HFFc6 (cell line): ENCODE measurements at regions not wholly inside any gene's neighbourhood (a gene's known extent, or its start where the extent isn't known, plus 50 kb on each side); places are given as distances from the start of the nearest gene placed in this dataset.

Experiments
- DNase-seq: peaks from one replicate; pipeline ENCODE4 v3.0.0-alpha.2; 2018
- H3K27ac Mint-ChIP-seq: 2 replicates; pipeline ENCODE4 v1.8.0; 2020; ENCODE audit warnings: mild to moderate bottlenecking, mixed read lengths
- H3K27me3 Mint-ChIP-seq: 2 replicates; pipeline ENCODE4 v1.8.0; 2021; ENCODE audit warnings: mild to moderate bottlenecking, moderate library complexity, mixed read lengths; ENCODE audit not compliant: insufficient read depth
- H3K36me3 Mint-ChIP-seq: 2 replicates; pipeline ENCODE4 v1.8.0; 2021; ENCODE audit warnings: low read depth, mixed read lengths
- H3K4me1 Mint-ChIP-seq: 2 replicates; pipeline ENCODE4 v1.8.0; 2020; ENCODE audit warnings: low read depth, mixed read lengths
- H3K4me3 Mint-ChIP-seq: 2 replicates; pipeline ENCODE4 v1.8.0; 2020; ENCODE audit warnings: mild to moderate bottlenecking, moderate library complexity, mixed read lengths
- H3K9me3 Mint-ChIP-seq: 2 replicates; pipeline ENCODE4 v1.8.0; 2020; ENCODE audit warnings: mild to moderate bottlenecking, mixed read lengths
- CTCF ChIP-seq: fragments of 200-600 bp; sonication (generic); IDR thresholded peaks from 2 replicates; pipeline ENCODE4 v1.5.0; 2021; ENCODE audit warnings: antibody characterized with exemption, mild to moderate bottlenecking

GRCh38 chr2:16507655-16508489 is 157.8 kb downstream of the CYRIA start:
- no peak for DNase-seq
- H3K36me3 Mint-ChIP-seq, result no peaks in the 10 kb centered on the region; the same call in 1 of the 2 replicates
- H3K27me3 Mint-ChIP-seq, result peaks cover 1% of the 10 kb centered on the region; the same call in 1 of the 2 replicates
- H3K9me3 Mint-ChIP-seq, result peaks cover 29% of the 10 kb centered on the region
- no peak overlapping the region for H3K4me3 Mint-ChIP-seq
- TF ChIP-seq CTCF, result no peak
- no peak overlapping the region for H3K27ac Mint-ChIP-seq
- H3K4me1 Mint-ChIP-seq, result no peaks in the 10 kb centered on the region

GRCh38 chr2:16506366-16506765 is 159.3 kb downstream of the CYRIA start:
- H3K4me1 Mint-ChIP-seq, result no peaks in the 10 kb centered on the region
- H3K9me3 Mint-ChIP-seq, result peaks cover 20% of the 10 kb centered on the region
- H3K27ac Mint-ChIP-seq, result no peak overlapping the region
- no peak for DNase-seq
- no peak overlapping the region for H3K4me3 Mint-ChIP-seq
- no peaks in the 10 kb centered on the region; the same call in 1 of the 2 replicates for H3K27me3 Mint-ChIP-seq
- no peak for TF ChIP-seq CTCF
- no peaks in the 10 kb centered on the region; the same call in 1 of the 2 replicates for H3K36me3 Mint-ChIP-seq

DNA sequence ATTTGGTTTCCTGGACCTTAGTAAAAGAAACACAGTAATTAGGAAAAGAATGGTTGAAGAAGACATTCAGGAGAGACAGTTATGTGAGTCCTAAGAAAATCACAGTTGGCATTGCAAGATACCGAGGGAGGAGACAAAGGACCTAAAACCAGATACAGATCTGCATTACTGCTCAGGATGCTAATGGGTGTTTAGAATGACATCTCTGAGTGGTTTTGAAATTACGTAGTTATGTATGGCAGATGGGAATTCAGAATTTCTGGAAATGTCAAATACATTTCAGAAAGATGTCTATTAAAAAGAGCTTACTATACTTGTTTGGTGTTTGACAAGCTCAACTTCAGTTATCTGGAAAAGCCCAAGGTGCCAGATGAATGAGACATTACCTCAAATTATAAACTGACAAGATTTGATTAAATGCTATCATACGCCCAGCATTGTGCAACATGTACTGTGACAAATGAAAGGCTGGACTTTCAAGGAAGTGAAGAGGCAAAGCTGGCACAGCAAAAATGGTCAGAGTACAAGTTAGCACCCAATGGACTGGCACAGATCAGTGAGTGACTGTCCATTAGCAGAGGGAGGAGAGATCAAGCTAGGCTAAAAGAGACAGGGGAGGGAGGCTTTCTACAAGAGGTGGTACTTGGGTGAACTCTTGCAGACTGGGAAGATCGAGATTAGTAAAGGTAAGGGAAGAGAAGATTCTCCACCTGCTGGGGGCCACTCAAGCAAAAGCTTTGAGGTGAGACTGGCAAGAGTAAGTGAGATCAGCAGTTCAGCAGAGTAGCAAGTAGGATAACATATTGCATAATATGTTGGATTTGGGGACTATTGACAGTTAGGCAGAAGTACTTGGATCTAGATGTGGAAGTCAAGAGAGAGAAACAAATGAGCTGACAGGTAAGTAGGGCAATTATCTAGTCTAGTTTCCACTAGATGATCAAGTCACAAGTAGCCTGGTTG is 168.9 kb downstream of the CYRIA start:
- no peak overlapping the region for H3K27ac Mint-ChIP-seq
- peaks cover 41% of the 10 kb centered on the region for H3K9me3 Mint-ChIP-seq
- H3K4me3 Mint-ChIP-seq, result no peak overlapping the region
- DNase-seq, result no peak
- H3K36me3 Mint-ChIP-seq, result no peaks in the 10 kb centered on the region
- no peak for TF ChIP-seq CTCF
- no peaks in the 10 kb centered on the region; the same call in 1 of the 2 replicates for H3K27me3 Mint-ChIP-seq
- no peaks in the 10 kb centered on the region for H3K4me1 Mint-ChIP-seq

DNA sequence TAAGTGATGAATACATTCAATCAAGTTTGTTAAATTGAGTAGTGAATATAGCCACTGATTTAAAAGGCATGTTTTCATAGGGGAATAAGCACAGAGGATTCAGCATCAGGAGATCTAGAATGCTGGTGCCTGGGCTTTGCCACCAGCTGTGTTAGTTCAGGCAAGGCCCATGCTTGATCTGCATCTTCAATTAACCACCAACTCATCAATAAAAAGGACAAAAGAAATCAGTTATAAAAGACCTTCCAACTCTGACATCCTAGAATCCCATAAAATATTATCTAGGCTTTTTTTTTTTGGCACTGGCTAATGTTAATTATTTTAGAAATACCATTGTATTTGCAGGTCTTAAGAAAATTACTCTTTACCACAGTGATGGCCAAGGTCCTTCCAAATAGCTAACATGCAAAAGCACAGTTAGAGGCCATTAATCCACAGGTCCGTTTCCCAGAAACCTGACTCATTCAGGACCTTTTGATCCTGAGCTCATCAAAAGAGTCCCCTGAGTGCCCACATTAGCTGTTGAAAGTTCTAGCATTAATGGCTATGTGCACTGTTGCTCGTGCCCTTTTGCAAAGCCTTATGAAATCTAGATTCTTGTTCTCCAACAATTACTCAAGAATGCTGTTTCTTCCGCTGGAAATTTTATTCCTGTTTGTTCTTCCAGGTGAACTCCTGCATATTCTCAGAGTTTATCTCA is 170.0 kb downstream of the CYRIA start:
- no peaks in the 10 kb centered on the region for H3K4me1 Mint-ChIP-seq
- H3K9me3 Mint-ChIP-seq, result peaks cover 48% of the 10 kb centered on the region
- no peak for TF ChIP-seq CTCF
- no peaks in the 10 kb centered on the region; the same call in 1 of the 2 replicates for H3K27me3 Mint-ChIP-seq
- no peak overlapping the region for H3K4me3 Mint-ChIP-seq
- no peaks in the 10 kb centered on the region for H3K36me3 Mint-ChIP-seq
- H3K27ac Mint-ChIP-seq, result no peak overlapping the region
- no peak for DNase-seq

GRCh38 chr2:16494836-16495508 is 170.7 kb downstream of the CYRIA start:
- no peaks in the 10 kb centered on the region; the same call in 1 of the 2 replicates for H3K27me3 Mint-ChIP-seq
- no peaks in the 10 kb centered on the region for H3K4me1 Mint-ChIP-seq
- H3K9me3 Mint-ChIP-seq, result peaks cover 52% of the 10 kb centered on the region
- DNase-seq, result no peak
- no peak for TF ChIP-seq CTCF
- H3K36me3 Mint-ChIP-seq, result no peaks in the 10 kb centered on the region
- no peak overlapping the region for H3K27ac Mint-ChIP-seq
- no peak overlapping the region for H3K4me3 Mint-ChIP-seq
